HG03108 (cell line): ENCODE measurements at regions not wholly inside any gene's neighbourhood (a gene's known extent, or its start where the extent isn't known, plus 50 kb on each side); places are given as distances from the start of the nearest gene placed in this dataset.

ENCODE experiments used
- ATAC-seq: cut with Tn5 transposase; IDR thresholded peaks from one replicate; pipeline ENCODE4 v1.9.1; 2021; ENCODE audit warnings: moderate library complexity; ENCODE audit not compliant: unreplicated experiment

DNA sequence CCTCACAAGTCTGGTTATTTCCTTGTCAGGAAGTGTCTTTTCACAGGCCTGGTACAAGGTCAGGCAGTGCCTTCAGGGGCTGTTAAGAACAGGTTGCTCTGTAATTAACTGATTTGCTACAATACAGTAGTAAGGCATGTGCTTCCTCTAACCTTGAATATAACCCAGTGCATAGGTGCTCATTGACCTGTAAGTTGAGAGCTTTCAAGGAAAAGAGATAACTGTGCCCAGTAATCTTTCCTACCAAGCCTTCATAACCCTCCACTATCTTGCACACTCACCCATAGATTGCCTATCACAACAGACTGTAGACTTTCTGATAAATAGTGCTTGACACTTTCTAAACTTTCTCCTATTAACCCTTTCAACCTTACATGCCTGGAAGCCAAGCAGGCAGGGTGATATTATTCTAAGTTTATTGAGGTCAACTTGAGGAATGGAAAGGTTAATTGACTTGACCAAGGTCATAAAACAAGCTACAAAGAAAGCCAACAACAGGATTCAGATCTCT lies 148.1 kb downstream of the PPARGC1A start:
- no peak for ATAC-seq

DNA sequence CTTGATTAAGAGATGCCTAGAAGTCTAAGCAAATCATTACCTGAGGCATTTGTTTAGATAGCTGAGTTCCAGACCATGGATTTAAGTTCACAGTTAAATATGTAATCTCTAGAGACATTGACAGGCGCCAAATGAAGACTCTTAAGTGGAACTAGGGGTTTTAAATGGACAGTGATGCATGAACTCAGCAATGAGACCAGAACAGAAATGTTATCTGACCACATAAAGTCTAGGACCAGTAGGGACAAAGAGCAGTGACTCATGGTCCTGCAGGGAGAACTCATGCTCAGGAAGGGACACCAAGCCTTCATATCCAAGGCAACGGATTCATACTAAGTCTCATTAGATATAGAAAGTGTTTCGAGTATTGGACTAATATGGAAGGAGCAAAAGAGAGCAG lies 152.3 kb downstream of the PPARGC1A start:
- no peak for ATAC-seq

DNA sequence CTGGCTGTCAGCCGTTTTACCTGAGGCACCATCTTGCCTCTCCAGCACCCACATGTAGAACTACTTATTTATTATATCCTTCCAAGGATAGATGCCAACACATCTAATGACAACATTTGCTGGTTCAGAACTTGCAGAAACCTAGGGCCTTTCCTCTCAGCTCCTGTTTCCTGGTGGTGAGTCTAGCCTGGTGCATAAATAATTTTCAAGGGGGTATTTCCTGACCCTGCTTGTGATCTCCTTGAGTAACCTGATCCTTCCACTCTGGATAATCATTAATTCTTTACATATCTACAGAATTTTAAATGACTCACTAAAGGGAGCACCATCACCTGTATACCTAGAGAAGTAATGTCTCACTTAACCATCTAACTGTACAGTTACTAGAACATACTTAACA lies 153.4 kb downstream of the PPARGC1A start:
- ATAC-seq = no peak

DNA sequence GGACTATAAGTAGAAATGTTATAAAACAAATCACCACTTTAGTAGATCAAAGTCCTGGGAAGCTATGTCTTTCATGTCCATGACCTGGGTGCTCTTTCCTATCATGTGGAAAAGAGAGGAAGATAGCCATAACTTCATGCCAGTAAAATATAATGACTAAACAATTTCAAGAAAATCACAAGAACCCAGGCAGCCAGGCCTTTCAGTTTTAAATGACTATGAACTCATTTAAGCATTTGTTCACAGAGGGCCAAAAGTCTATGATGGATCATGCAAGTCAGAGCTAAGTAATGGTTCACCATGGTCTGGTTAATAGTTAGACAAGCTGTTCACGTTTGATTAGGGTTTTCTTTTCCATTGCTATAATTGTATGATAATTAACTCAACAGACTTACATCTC lies 155.8 kb downstream of the PPARGC1A start:
- ATAC-seq = no peak

DNA sequence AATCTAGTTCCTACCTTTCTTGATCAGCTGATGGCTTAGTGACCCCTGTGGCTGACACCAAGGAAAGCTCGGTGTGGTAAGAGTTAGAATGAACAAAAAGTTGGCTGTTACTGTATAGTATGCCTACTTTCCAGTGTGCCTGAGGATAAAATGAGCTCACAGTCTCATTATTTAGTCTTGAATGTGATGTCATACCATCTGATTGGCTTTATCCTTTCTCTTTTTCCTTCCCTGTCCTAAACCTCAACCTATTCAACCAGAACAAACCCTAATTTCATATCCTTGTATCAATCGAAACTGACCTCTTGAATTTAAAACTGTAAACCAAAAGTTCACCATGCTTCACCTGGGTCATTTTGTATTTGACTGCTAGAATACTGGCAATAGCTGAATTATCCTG lies 156.4 kb downstream of the PPARGC1A start:
- ATAC-seq = no peak

DNA sequence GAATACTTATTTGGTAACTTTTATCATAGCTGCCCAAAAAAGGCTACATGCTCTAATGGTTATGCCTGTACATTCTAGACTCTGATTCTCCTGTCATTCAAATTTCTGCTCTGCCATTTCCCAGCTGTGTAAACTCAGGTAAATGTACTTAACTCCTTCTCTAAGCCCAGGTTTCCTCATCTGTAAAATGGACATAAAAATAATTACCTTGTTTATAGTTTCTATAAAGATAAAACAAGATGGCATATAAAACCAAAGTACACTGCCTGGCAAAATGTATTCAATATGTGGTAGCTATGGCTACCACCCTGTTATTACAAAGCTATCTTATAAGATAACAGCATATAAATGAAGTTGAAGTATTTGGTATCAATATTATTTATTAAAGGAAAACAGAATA lies 158.8 kb downstream of the PPARGC1A start:
- ATAC-seq = no peak

DNA sequence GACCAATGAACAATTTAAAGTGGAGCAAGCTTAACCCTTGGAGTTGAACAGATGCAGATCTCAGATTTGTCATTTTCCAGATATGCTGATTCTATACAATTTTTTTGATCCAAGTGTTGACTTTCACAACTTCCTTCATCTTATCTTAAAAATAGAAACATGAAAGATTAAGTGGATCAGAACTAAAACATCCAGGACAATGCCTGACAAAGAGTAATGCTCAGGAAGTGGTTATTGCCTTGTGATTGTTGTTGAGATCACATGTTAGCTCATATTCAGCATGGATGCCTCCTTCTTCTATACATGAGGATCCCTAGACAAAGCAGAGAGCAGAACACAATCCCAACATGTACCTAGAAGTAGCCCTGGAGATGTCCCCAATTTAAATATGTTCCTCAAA lies 160.9 kb downstream of the PPARGC1A start:
- ATAC-seq = no peak

DNA sequence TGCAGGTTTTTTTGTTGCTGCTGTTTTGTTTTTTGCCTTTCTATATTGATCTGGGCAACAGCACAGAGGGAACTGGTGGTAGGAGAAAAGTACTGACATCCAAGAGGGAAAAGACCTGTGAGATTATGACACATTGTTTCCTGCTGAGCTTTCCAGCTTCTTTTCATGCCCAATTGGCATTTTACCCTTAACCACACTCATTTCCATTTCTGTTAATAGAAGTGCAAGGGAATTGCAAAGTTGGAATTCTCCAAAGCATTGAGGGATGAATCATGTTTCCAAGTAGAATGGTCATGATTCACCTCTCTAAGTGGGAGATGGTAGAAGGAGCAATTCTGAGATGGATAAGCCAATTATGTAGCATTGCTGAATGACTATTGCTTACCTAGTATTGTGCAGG lies 161.5 kb downstream of the PPARGC1A start:
- no peak for ATAC-seq

DNA sequence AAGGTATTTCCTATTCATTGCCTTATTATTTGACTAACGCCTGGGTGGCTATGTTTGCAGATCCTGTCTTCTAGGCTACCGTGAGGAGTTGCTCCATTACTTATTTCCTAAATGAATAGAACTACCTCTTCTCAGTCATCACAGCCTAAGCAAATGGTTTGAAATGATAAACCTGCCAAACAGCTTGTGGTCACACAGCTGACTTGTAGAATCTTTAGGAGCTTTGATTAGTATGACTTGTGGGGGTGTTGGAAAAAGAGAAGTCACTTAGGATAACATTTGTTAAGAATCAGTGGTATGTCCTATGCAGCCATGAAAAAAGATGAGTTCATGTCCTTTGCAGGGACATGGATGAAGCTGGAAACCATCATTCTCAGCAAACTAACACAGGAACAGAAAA lies 169.3 kb downstream of the PPARGC1A start:
- no peak for ATAC-seq

DNA sequence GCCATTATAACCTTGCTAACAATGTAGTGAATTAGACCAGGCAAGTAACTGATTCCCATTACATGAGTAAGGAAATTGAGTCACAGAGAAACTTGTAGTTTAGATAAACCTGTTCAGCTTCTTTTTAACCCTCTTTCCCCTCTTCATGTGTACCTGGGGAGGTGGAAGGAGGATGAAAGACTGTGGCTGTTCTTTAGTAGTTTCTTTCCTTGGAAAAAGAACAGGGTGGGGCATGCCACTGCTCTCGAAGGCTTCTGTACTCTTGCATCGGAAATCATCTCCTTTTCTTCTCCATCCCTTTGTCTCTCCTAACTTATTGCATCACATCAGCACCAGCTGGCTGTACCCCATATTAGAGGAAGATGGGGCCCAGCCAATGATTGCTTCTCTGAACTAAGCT lies 171.4 kb downstream of the PPARGC1A start:
- no peak for ATAC-seq

DNA sequence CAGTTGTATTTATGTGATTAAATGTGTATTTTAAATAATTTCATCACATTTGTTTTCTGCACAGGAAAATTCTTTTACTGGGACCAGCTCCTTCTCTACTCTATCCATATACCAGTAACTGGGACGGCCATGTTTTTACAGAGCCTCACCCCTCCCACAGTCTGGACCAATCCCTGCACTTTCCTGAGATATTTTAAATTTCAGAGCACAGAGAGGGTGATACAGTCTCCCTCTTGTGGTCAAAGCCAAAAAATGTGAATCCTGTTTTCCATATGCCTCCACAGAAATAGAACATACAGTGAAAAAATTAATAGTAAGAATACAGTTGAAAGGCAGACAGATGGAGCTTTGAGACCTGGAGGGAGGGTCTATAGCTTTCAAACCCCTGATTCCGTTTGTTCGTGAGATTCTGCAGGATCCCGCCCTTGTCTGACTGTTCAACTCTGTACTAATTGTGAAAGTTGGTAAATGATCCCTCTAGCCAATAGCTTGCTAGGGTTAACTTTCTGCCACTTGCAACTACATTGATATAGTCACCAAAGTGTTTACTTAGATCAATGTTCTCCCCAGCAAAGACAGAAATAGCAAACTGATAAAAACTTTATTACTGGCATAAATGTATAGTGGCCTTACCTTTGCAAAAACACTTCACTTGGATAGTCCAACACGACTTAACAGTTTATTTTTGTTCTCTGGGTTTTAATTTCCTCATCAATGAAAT lies 172.2 kb downstream of the PPARGC1A start:
- no peak for ATAC-seq

DNA sequence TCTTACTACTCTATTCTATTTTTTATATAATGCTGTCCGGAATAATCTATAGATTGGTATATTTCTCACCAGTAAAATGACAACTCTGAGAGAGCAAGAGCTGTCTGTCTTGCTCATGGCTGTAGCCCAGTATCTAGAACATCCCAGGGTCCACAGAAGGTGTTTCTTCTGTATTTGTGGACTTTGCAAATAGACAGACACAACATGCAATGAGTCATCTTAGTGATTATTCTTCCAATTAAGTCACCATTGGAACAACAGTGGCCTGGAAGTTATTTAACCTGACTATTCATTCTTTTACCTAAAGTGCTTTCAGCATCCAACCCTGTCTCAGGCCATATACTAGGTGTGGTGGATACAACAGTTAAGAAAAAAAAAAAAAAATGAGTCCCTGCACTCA lies 179.5 kb downstream of the PPARGC1A start:
- no peak for ATAC-seq

DNA sequence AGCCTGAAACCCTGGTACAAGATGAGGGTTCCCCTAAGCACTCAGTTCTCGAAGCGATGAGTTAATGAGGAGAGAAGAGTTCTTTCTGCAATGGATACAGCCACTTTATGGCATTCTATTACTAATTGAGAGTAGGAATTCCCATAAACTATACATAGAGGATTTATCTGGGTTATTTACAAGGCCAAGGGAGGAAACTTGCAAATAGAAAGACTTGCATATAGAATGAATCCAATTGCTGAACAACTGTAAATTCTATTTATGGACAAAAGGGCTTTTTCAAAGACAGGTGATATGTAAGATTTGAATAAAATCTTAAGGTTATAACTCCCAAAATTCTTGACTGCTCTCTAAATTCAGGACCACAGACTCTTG lies 182.2 kb downstream of the PPARGC1A start:
- ATAC-seq = no peak

DNA sequence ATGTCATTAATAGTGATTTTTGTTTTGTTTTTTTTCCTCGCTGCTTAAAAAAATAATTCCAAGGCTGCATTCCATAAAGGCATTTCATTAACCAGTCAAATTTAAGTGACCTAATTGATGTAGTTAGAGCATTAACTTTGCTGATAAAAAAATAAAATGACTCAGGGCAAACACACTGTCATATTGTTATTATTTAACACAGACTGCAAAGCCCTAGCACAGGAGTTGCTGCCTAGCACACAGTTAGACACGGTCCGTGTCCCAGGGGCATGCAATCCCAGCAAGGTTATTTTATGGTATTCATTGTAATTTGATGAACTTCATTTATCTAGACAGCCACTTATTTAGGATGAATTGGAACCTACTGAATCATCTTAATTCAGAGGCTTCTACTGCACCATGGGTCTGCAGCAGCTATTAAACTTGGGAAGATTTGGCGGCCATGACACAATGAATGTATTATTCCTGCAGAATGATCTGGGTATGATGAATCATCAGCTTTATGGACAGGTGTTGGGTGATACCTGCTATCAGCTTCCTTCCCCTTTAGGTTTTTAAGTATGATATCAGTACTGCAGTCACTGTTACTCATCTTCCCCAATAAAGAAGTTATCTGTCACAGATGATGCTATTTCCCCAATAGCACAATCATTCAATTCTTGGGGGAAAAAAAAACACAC lies 182.7 kb downstream of the PPARGC1A start:
- no peak for ATAC-seq

DNA sequence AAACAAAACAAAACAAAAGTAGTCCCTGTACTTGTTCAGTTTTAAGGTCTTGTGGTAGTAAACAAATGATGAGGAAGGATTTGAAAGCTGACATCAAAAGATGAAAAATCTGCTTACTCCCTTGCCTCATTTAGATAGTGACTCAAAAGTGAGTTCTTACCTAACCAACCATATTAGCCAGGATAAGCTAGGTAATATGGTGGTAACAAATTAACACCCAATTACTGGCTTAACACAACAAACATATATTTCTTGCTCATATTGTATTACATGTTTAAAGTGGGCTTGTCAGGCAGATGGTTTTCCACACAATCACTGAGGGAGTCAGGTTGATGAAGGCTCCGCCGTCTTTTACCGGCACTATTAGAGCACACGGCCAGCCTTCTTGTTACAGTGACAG lies 189.7 kb downstream of the PPARGC1A start:
- no peak for ATAC-seq

DNA sequence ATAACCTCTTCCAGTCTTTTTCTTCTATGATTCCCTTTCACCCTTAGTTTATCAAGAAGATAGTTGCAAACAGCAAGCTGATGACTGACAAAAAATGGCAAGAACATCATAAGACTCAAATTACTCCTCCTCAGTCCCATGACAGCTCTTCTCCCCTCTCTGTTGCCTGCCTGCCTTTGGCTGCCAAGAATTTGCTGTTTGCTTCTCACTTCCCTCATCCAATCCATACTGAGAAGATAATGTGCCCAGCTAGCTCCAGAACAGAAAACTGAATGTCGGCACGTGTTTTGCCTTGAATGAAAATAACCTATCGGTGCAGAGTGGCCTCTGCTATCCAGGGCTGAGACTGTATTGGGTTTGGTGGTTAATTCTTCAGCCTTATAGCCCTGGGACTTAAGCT lies 192.1 kb downstream of the PPARGC1A start:
- no peak for ATAC-seq

DNA sequence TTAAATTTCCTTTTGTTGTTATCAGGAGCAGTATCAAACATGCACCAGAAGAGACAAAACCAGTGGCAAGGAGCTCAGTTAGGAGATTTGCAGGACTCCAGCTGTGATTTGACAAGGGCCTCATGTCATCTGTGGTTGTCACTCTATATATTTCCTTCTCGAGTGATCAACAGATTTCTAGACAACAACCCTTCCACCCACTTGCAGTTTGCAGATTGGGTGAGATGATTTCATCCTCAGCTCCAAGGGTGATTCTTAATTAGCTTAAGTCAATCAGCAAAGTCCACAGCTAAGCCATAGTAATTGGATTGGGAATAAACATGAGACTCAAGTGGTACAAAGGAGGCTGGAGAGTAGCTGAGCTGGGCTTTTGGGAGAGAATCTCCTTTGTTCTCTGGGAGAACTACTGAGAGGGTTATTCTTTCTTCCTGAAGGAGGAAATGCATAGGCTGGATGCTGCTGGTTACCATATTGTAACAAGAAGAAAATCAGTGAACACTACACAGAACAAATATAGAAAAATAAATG lies 192.8 kb downstream of the PPARGC1A start:
- no peak for ATAC-seq

DNA sequence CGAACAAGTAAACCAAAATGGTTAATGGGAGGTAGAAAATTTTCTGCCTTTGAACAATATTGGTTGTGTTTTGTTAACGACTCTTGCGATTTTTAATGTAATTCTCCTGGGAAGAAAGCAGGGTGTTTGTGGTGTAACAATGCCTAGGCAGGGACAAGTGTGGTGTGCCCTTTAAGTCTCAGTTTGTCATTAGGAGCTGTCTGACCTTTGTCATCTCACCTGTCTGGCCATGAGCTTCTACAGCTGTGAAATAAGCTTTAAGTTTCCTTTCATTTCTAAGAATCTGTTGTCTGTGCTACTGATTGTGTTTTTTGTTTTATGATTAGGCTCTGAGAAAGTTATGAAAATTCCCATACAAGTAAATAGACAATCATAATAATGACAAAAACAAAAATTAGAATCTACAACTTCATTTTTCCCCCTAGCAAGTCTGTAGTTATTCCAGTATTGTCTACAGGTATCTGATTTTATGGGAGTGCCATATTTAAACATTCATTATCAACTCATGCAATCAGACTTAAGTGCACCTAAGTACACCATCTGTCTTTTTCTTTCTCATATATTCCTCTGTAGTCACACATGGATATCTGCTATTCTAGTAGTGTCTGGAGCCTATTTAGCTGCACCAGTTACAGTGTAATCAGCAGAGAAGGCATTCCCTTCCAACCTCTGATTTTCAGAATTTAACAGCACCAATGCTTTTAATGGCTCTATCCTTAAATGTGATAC lies 203.5 kb downstream of the PPARGC1A start:
- no peak for ATAC-seq

DNA sequence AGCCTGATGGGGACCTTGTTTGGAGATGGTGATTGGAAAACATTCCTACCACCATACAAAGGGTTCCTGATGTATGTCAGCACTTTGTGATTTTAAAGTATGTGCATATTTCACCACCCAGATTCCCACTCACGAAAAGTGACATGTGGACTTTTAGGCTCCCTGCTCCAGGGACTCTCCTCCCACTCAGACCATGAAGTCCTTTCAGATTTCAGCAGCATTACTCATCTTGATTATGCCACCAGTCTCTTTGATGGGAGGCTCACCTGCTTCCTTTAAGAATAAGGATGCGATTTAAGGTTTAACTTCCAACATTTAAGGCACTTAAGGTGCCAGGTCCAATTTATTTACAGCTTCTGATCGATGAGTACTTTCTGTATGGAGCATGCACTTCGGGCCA lies 204.4 kb downstream of the PPARGC1A start:
- ATAC-seq = no peak

DNA sequence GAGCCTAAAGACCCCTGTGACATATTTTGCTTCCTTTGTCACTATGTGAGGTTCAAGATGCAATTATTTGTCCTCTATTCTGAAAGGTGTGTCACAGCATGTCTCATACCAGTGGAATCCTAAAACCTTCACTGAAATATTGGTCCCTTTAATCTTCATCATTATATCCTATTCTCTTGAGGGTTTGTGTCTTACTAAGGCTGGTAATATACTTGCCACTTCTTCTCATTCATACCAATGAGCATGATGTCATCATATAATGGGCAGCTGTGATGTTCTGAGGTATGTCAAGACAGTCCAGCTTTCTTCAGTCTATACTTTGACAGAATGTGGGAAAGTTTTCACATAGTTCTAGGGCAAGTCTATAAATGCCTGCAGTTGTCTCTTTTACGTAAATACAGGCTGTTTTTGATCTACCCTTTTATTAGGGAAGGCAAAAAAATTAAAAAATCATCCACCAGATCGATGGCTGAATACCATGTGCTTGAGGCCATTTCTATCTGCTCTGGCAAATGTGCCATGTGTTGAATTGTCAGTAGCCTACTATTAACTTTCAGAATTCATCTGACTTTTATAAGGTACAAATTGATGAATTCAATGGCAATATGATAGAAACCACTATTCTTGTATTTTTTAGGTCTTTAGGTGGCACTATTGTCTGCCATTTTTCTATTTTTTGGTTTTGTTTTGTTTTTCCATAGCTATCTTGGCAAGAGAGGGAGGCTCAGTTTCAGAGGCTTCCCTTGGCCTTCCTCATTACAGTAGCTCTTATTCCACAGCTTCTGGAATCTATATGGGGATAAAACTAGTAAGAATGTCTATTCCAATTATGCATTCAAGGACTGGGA lies 209.0 kb downstream of the PPARGC1A start:
- ATAC-seq = no peak

DNA sequence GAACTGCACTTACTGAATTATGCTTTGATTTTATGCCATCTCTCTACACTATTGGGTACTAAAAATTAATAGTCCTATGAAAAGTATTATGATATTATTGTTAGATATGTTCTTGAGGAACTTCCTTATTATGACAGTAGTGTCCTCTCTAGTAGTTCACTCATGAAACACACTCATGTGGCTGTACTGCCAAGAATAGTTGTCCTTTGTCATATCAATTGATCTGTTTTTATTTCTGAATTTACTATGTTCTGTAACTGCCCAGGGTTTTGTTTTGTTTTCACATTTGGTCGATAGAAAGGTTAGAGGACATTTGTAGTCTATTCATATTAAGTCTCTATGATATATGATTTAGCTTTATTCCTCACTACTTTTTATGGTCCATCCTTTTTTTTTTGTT lies 215.2 kb downstream of the PPARGC1A start:
- no peak for ATAC-seq
